ENCODE measurements at regions not wholly inside any gene's neighbourhood (a gene's known extent, or its start where the extent isn't known, plus 50 kb on each side); places are given as distances from the start of the nearest gene placed in this dataset.

- TF ChIP-seq, protein P1, sequence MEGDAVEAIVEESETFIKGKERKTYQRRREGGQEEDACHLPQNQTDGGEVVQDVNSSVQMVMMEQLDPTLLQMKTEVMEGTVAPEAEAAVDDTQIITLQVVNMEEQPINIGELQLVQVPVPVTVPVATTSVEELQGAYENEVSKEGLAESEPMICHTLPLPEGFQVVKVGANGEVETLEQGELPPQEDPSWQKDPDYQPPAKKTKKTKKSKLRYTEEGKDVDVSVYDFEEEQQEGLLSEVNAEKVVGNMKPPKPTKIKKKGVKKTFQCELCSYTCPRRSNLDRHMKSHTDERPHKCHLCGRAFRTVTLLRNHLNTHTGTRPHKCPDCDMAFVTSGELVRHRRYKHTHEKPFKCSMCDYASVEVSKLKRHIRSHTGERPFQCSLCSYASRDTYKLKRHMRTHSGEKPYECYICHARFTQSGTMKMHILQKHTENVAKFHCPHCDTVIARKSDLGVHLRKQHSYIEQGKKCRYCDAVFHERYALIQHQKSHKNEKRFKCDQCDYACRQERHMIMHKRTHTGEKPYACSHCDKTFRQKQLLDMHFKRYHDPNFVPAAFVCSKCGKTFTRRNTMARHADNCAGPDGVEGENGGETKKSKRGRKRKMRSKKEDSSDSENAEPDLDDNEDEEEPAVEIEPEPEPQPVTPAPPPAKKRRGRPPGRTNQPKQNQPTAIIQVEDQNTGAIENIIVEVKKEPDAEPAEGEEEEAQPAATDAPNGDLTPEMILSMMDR (IDR thresholded peaks at IDR 0.05), result no peak
- no peak for TF ChIP-seq EZH2 (IDR thresholded peaks at IDR 0.05; ENCODE audit: borderline replicate concordance, insufficient read depth, low read depth, low read length, poor library complexity, severe bottlenecking)
These were observed 109.8 kb upstream of the POU3F2 start for GRCh38 chr6:98724537-98724936.

Measured in B cell (primary cell).